ENCODE measurements at regions not wholly inside any gene's neighbourhood (a gene's known extent, or its start where the extent isn't known, plus 50 kb on each side); places are given as distances from the start of the nearest gene placed in this dataset.
"Not testable (repeated sequence)": the region's sequence is repeated elsewhere in the genome, so short reads cannot be mapped to it uniquely, and the experiment has no call there.

GRCh38 chr1:65082346-65083040 lies 65.5 kb upstream of the AK4 start:
- DNase-seq (ENCODE audit: low read depth, low spot score), result no peak
- H3K9ac ChIP-seq (ENCODE audit: insufficient read length, low read depth), result no peak overlapping the region
- no peaks in the 10 kb centered on the region for H3K4me1 ChIP-seq (ENCODE audit: insufficient read depth, insufficient read length)
- TF ChIP-seq ZNF274 (IDR thresholded peaks at IDR 0.05; ENCODE audit: low read depth, low read length) (no peak), SUZ12 (IDR thresholded peaks at IDR 0.05; ENCODE audit: extremely low read depth, insufficient read depth, insufficient read length) (no peak), YY1 (IDR thresholded peaks at IDR 0.05; ENCODE audit: insufficient read depth, insufficient read length) (no peak)
- no peaks in the 10 kb centered on the region for H3K36me3 ChIP-seq (ENCODE audit: insufficient read depth, insufficient read length, low read length)
- H3K9me3 ChIP-seq (ENCODE audit: insufficient read depth, low read length), result peaks cover 6% of the 10 kb centered on the region; the same call in 1 of the 2 replicates
- H3K4me3 ChIP-seq (ENCODE audit: insufficient read length, low read depth), result no peak overlapping the region
- no peaks in the 10 kb centered on the region for H3K27me3 ChIP-seq (ENCODE audit: insufficient read depth, insufficient read length)

- no peaks in the 10 kb centered on the region for H3K27me3 ChIP-seq (ENCODE audit: insufficient read depth, insufficient read length)
- H3K4me3 ChIP-seq (ENCODE audit: insufficient read length, low read depth), result no peak overlapping the region
- H3K4me1 ChIP-seq (ENCODE audit: insufficient read depth, insufficient read length), result no peaks in the 10 kb centered on the region
- DNase-seq (ENCODE audit: low read depth, low spot score), result no peak
- H3K9ac ChIP-seq (ENCODE audit: insufficient read length, low read depth), result no peak overlapping the region
- no peak for TF ChIP-seq YY1 (IDR thresholded peaks at IDR 0.05; ENCODE audit: insufficient read depth, insufficient read length)
- TF ChIP-seq ZNF274 (IDR thresholded peaks at IDR 0.05; ENCODE audit: low read depth, low read length), result no peak
- TF ChIP-seq SUZ12 (IDR thresholded peaks at IDR 0.05; ENCODE audit: extremely low read depth, insufficient read depth, insufficient read length), result no peak
- H3K9me3 ChIP-seq (ENCODE audit: insufficient read depth, low read length), result peaks cover 6% of the 10 kb centered on the region; the same call in 1 of the 2 replicates
- no peaks in the 10 kb centered on the region for H3K36me3 ChIP-seq (ENCODE audit: insufficient read depth, insufficient read length, low read length)
These were observed 64.6 kb upstream of the AK4 start for GRCh38 chr1:65083263-65083896.

GRCh38 chr1:65084066-65084465 lies 63.9 kb upstream of the AK4 start:
- no peak for TF ChIP-seq SUZ12 (IDR thresholded peaks at IDR 0.05; ENCODE audit: extremely low read depth, insufficient read depth, insufficient read length)
- no peak for TF ChIP-seq YY1 (IDR thresholded peaks at IDR 0.05; ENCODE audit: insufficient read depth, insufficient read length)
- TF ChIP-seq ZNF274 (IDR thresholded peaks at IDR 0.05; ENCODE audit: low read depth, low read length), result no peak
- no peak overlapping the region for H3K4me3 ChIP-seq (ENCODE audit: insufficient read length, low read depth)

DNA sequence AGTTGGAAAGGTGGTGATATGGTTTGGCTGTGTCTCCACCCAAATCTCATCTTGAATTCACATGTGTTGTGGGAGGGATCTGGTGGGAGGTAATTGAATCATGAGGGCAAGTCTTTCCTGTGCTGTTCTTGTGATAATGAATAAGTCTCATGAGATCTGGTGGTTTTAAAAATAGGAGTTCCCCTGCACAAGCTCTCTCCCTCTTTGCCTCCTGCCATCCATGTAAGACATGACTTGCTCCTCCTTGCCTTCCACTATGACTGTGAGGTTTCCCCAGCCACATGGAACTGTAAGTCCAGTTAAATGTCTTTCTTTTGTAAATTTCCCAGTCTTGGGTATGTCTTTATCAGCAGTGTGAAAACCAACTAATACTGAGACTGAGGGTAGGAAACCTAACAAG lies 60.5 kb upstream of the AK4 start:
- not testable (repeated sequence) for H3K9ac ChIP-seq (ENCODE audit: insufficient read length, low read depth); H3K36me3 ChIP-seq (ENCODE audit: insufficient read depth, insufficient read length, low read length); DNase-seq (ENCODE audit: low read depth, low spot score); H3K9me3 ChIP-seq (ENCODE audit: insufficient read depth, low read length); H3K27me3 ChIP-seq (ENCODE audit: insufficient read depth, insufficient read length); H3K4me1 ChIP-seq (ENCODE audit: insufficient read depth, insufficient read length); H3K4me3 ChIP-seq (ENCODE audit: insufficient read length, low read depth)

More at GRCh38 chr1:65084066-65084465, 63.9 kb upstream of the AK4 start:
- no peaks in the 10 kb centered on the region for H3K27me3 ChIP-seq (ENCODE audit: insufficient read depth, insufficient read length)
- H3K4me1 ChIP-seq (ENCODE audit: insufficient read depth, insufficient read length), result no peaks in the 10 kb centered on the region
- no peak overlapping the region for H3K9ac ChIP-seq (ENCODE audit: insufficient read length, low read depth)
- no peaks in the 10 kb centered on the region for H3K36me3 ChIP-seq (ENCODE audit: insufficient read depth, insufficient read length, low read length)
- DNase-seq (ENCODE audit: low read depth, low spot score), result no peak
- H3K9me3 ChIP-seq (ENCODE audit: insufficient read depth, low read length), result peaks cover 6% of the 10 kb centered on the region; the same call in 1 of the 2 replicates

- Histone ChIP-seq H3K36me3 (ENCODE audit: insufficient read depth, insufficient read length, low read length) (no peaks in the 10 kb centered on the region), H3K9me3 (ENCODE audit: insufficient read depth, low read length) (peaks cover 6% of the 10 kb centered on the region; the same call in 1 of the 2 replicates), H3K9ac (ENCODE audit: insufficient read length, low read depth) (no peak overlapping the region), H3K27me3 (ENCODE audit: insufficient read depth, insufficient read length) (peaks cover 4% of the 10 kb centered on the region), H3K4me1 (ENCODE audit: insufficient read depth, insufficient read length) (no peaks in the 10 kb centered on the region), H3K4me3 (ENCODE audit: insufficient read length, low read depth) (no peak overlapping the region)
- no peak for DNase-seq (ENCODE audit: low read depth, low spot score)
- TF ChIP-seq ZNF274 (IDR thresholded peaks at IDR 0.05; ENCODE audit: low read depth, low read length) (no peak), YY1 (IDR thresholded peaks at IDR 0.05; ENCODE audit: insufficient read depth, insufficient read length) (no peak), SUZ12 (IDR thresholded peaks at IDR 0.05; ENCODE audit: extremely low read depth, insufficient read depth, insufficient read length) (no peak)
These were observed 57.6 kb upstream of the AK4 start for GRCh38 chr1:65090406-65090805.

DNA sequence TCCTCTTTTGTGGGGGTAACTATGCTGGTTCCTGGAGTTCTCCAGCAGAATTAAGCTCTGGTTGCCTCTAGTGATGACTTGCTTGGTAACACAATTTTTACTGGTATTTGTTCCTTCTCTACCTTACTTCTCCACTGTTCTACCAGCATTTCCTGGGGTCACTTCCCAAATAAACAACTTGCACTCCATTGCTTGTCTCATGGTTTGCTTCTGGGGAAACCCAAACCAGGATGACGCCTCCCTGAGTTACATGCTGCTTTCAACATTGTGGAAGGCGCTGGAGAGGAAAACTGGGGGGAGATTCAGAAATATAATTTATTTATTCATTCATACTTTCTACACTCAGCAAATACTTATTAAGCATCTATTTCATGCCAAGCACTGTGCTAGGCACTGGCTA lies 55.3 kb upstream of the AK4 start:
- TF ChIP-seq SUZ12 (IDR thresholded peaks at IDR 0.05; ENCODE audit: extremely low read depth, insufficient read depth, insufficient read length) (no peak), ZNF274 (IDR thresholded peaks at IDR 0.05; ENCODE audit: low read depth, low read length) (no peak), YY1 (IDR thresholded peaks at IDR 0.05; ENCODE audit: insufficient read depth, insufficient read length) (no peak)
- Histone ChIP-seq H3K36me3 (ENCODE audit: insufficient read depth, insufficient read length, low read length) (no peaks in the 10 kb centered on the region), H3K27me3 (ENCODE audit: insufficient read depth, insufficient read length) (peaks cover 4% of the 10 kb centered on the region), H3K9ac (ENCODE audit: insufficient read length, low read depth) (no peak overlapping the region), H3K4me3 (ENCODE audit: insufficient read length, low read depth) (no peak overlapping the region), H3K4me1 (ENCODE audit: insufficient read depth, insufficient read length) (no peaks in the 10 kb centered on the region), H3K9me3 (ENCODE audit: insufficient read depth, low read length) (no peaks in the 10 kb centered on the region)
- DNase-seq (ENCODE audit: low read depth, low spot score), result no peak

DNA sequence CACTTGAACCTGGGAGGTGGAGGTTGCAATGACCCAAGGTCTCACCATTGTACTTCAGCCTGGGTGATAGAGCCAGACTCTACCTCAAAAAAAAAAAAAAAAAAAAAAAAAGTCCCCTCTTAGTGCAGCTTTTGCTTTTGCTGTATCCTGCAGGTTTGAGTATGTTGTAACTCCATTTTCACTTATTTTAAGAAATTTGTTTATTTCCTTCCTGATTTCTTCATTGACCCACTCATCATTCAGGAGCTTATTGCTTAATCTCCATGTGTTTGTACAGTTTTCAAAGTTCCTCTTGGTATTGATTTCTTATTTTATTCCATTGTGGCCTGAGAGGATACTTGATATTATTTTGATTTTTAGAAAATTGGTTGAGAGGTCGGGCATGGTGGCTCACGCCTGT lies 50.9 kb upstream of the AK4 start:
- H3K9me3 ChIP-seq (ENCODE audit: insufficient read depth, low read length), result peaks cover 18% of the 10 kb centered on the region; the same call in 1 of the 2 replicates
- no peaks in the 10 kb centered on the region for H3K4me1 ChIP-seq (ENCODE audit: insufficient read depth, insufficient read length)
- H3K27me3 ChIP-seq (ENCODE audit: insufficient read depth, insufficient read length), result no peaks in the 10 kb centered on the region
- TF ChIP-seq SUZ12 (IDR thresholded peaks at IDR 0.05; ENCODE audit: extremely low read depth, insufficient read depth, insufficient read length) (no peak), ZNF274 (IDR thresholded peaks at IDR 0.05; ENCODE audit: low read depth, low read length) (no peak), YY1 (IDR thresholded peaks at IDR 0.05; ENCODE audit: insufficient read depth, insufficient read length) (no peak)
- no peak overlapping the region for H3K4me3 ChIP-seq (ENCODE audit: insufficient read length, low read depth)
- DNase-seq (ENCODE audit: low read depth, low spot score), result no peak
- no peak overlapping the region for H3K9ac ChIP-seq (ENCODE audit: insufficient read length, low read depth)
- H3K36me3 ChIP-seq (ENCODE audit: insufficient read depth, insufficient read length, low read length), result no peaks in the 10 kb centered on the region

All from NT2/D1 (cell line).